IMR-90 (cell line): ENCODE measurements at regions not wholly inside any gene's neighbourhood (a gene's known extent, or its start where the extent isn't known, plus 50 kb on each side); places are given as distances from the start of the nearest gene placed in this dataset.

ENCODE experiments used
- ATAC-seq: fragments of 200-7000 bp; cut with Tn5 transposase; 2 replicates; pipeline ENCODE4 v1.9.1; 2020; ENCODE audit warnings: low read depth, mild to moderate bottlenecking, moderate library complexity
- BruUV-seq: library from RNA; stranded (reverse); fragments of 400-500 nt; replicated peaks from 2 replicates; lab custom pipeline; 2021; lab: Mats Ljungman, UMichigan
- CTCF ChIA-PET: fragments of 300-600 bp; formaldehyde crosslinking; extraction: SDS; loops from one replicate; lab custom pipeline; 2021; ENCODE audit warnings: antibody characterized with exemption; lab: Yijun Ruan, JAX
- POLR2A ChIA-PET: fragments of 300-600 bp; sonication (Branson Sonifier 250); formaldehyde crosslinking; loops from one replicate; lab custom pipeline; 2022; ENCODE audit warnings: antibody characterized with exemption; ENCODE audit not compliant: unreplicated experiment; lab: Charles Lee
- DNase-seq: peaks from one replicate; pipeline ENCODE4 v3.0.0; 2013
- H2AFZ ChIP-seq: replicated peaks from 2 replicates; pipeline ENCODE3; 2013; ENCODE audit warnings: low read length, mild to moderate bottlenecking; ENCODE audit not compliant: poor library complexity
- H2AK5ac ChIP-seq: 2 replicates; pipeline ENCODE4 v1.6.1; 2013; ENCODE audit warnings: low read depth, low read length, inconsistent platforms
- H2AK9ac ChIP-seq: replicated peaks from 2 replicates; pipeline ENCODE3; 2013; ENCODE audit warnings: mild to moderate bottlenecking, low read depth, low read length, moderate library complexity; ENCODE audit not compliant: poor library complexity
- H2BK120ac ChIP-seq: 2 replicates; pipeline ENCODE4 v1.6.1; 2013; ENCODE audit warnings: low read depth, low read length, inconsistent platforms
- H2BK15ac ChIP-seq: 3 replicates; pipeline ENCODE4 v1.6.1; 2013; ENCODE audit warnings: low read depth, low read length, inconsistent platforms
- H2BK20ac ChIP-seq: 2 replicates; pipeline ENCODE4 v1.6.1; 2013; ENCODE audit warnings: low read depth, mild to moderate bottlenecking, inconsistent platforms, low read length, moderate library complexity
- H2BK5ac ChIP-seq: 2 replicates; pipeline ENCODE4 v1.6.1; 2013; ENCODE audit warnings: mild to moderate bottlenecking, low read depth, low read length, inconsistent platforms; ENCODE audit not compliant: poor library complexity, severe bottlenecking
- H3K14ac ChIP-seq: replicated peaks from 2 replicates; pipeline ENCODE4 v1.6.1; 2013; ENCODE audit warnings: low read depth, low read length, inconsistent platforms
- H3K18ac ChIP-seq: 2 replicates; pipeline ENCODE4 v1.6.1; 2013; ENCODE audit warnings: low read depth, low read length, control low read depth
- H3K23ac ChIP-seq: 2 replicates; pipeline ENCODE4 v1.6.1; 2013; ENCODE audit warnings: low read depth, low read length, inconsistent platforms
- H3K27ac ChIP-seq: 2 replicates; pipeline ENCODE4 v1.5.1; 2013; ENCODE audit warnings: mild to moderate bottlenecking, control low read depth, low read length; ENCODE audit not compliant: insufficient read depth
- H3K27me3 ChIP-seq: 2 replicates; pipeline ENCODE4 v1.6.1; 2013; ENCODE audit warnings: low read length; ENCODE audit not compliant: control insufficient read depth, insufficient read depth
- H3K36me3 ChIP-seq: 2 replicates; pipeline ENCODE4 v1.6.1; 2013; ENCODE audit warnings: low read length, mixed read lengths; ENCODE audit not compliant: control insufficient read depth, insufficient read depth
- H3K4ac ChIP-seq: 2 replicates; pipeline ENCODE4 v1.6.1; 2013; ENCODE audit warnings: low read depth, low read length, inconsistent platforms
- H3K4me1 ChIP-seq: 2 replicates; pipeline ENCODE4 v1.6.1; 2013; ENCODE audit warnings: low read length, mixed read lengths; ENCODE audit not compliant: control insufficient read depth, insufficient read depth
- H3K4me2 ChIP-seq: 2 replicates; pipeline ENCODE4 v1.6.1; 2013; ENCODE audit warnings: low read depth, mild to moderate bottlenecking, control low read depth, low read length, moderate library complexity
- H3K4me3 ChIP-seq: 2 replicates; pipeline ENCODE4 v1.5.1; 2013; ENCODE audit warnings: low read depth, mild to moderate bottlenecking, control low read depth, low read length, moderate library complexity; ENCODE audit not compliant: insufficient read depth
- H3K56ac ChIP-seq: 2 replicates; pipeline ENCODE4 v1.6.1; 2013; ENCODE audit warnings: low read length, inconsistent platforms; ENCODE audit not compliant: insufficient read depth; ENCODE audit errors: extremely low read depth
- H3K79me1 ChIP-seq, 2 experiments: 2 replicates each; pipeline ENCODE4 v1.6.1; 2013; ENCODE audit warnings: low read length in 2 of 2, inconsistent platforms in 1 of 2, low read depth in 1 of 2
- H3K9ac ChIP-seq: 2 replicates; pipeline ENCODE4 v1.6.1; 2013; ENCODE audit warnings: low read depth, low read length, control low read depth
- H3K9me1 ChIP-seq: 2 replicates; pipeline ENCODE4 v1.6.1; 2013; ENCODE audit warnings: low read length, inconsistent platforms; ENCODE audit not compliant: insufficient read depth
- H3K9me3 ChIP-seq: 2 replicates; pipeline ENCODE4 v1.6.1; 2013; ENCODE audit warnings: low read length; ENCODE audit not compliant: control insufficient read depth, insufficient read depth
- H4K20me1 ChIP-seq: 2 replicates; pipeline ENCODE4 v1.6.1; 2013; ENCODE audit warnings: low read length, inconsistent platforms; ENCODE audit not compliant: insufficient read depth
- H4K5ac ChIP-seq: 2 replicates; pipeline ENCODE4 v1.6.1; 2013; ENCODE audit warnings: mild to moderate bottlenecking, low read depth, low read length, control low read depth
- H4K8ac ChIP-seq, 2 experiments: 2 replicates each; pipeline ENCODE4 v1.6.1; 2013; ENCODE audit warnings: low read depth in 2 of 2, low read length in 2 of 2, control low read depth in 1 of 2, inconsistent platforms in 1 of 2
- H4K91ac ChIP-seq: 2 replicates; pipeline ENCODE4 v1.6.1; 2013; ENCODE audit warnings: low read depth, low read length, inconsistent platforms; ENCODE audit not compliant: insufficient read depth
- CEBPB ChIP-seq: IDR thresholded peaks from 2 replicates; pipeline ENCODE4 v1.6.1; 2012; ENCODE audit warnings: low read depth, low read length, improper control_type of control experiment
- CHD1 ChIP-seq: IDR thresholded peaks from 2 replicates; pipeline ENCODE4 v1.6.1; 2012; ENCODE audit warnings: low read depth, low read length, improper control_type of control experiment
- MAZ ChIP-seq: IDR thresholded peaks from 2 replicates; pipeline ENCODE4 v1.6.1; 2012; ENCODE audit warnings: low read depth, mild to moderate bottlenecking, low read length, improper control_type of control experiment, moderate library complexity, borderline replicate concordance
- MXI1 ChIP-seq: IDR thresholded peaks from 2 replicates; pipeline ENCODE4 v1.6.1; 2012; ENCODE audit warnings: low read depth, mild to moderate bottlenecking, low read length, moderate library complexity, borderline replicate concordance
- POLR2A ChIP-seq: IDR thresholded peaks from 2 replicates; pipeline ENCODE4 v1.6.1; 2012; ENCODE audit warnings: mild to moderate bottlenecking, low read depth, low read length
- RAD21 ChIP-seq: IDR thresholded peaks from 2 replicates; pipeline ENCODE4 v1.6.1; 2012; ENCODE audit warnings: low read length, improper control_type of control experiment
- RCOR1 ChIP-seq: IDR thresholded peaks from 2 replicates; pipeline ENCODE4 v1.6.1; 2012; ENCODE audit warnings: mild to moderate bottlenecking, low read length, improper control_type of control experiment; ENCODE audit not compliant: insufficient replicate concordance
- RFX5 ChIP-seq: IDR thresholded peaks from 2 replicates; pipeline ENCODE4 v1.8.0; 2012; ENCODE audit warnings: low read depth, mild to moderate bottlenecking, low read length, moderate library complexity
- dilution Hi-C: fragments of 300-500 bp; cut with HindIII; formaldehyde crosslinking; loops from one replicate; pipeline ENCODE4 v1.14.3; 2018; ENCODE audit warnings: low sequenced_read_pairs; ENCODE audit not compliant: unreplicated experiment
- in situ Hi-C: fragments of 300-500 bp; cut with MboI; formaldehyde crosslinking; loops from 3 replicates; pipeline ENCODE4 v1.14.3; 2019; ENCODE audit warnings: low sequenced_read_pairs, inconsistent platforms, mixed read lengths
- intact Hi-C: fragments of 100-400 bp; cut with micrococcal nuclease; formaldehyde crosslinking; loops from 2 replicates; pipeline ENCODE4 v1.10.0; 2022
- TF ChIP-seq, protein P1 (sequence below): conservative IDR thresholded peaks from 2 replicates; pipeline ENCODE4 v1.5.1; 2012; ENCODE audit warnings: mild to moderate bottlenecking, low read depth, low read length, improper control_type of control experiment
- TF ChIP-seq, protein P2 (sequence below): fragments of 150-350 bp; IDR thresholded peaks from 2 replicates; pipeline ENCODE4 v1.6.1; 2016; ENCODE audit warnings: low read depth, mild to moderate bottlenecking, low read length, moderate library complexity, borderline replicate concordance

DNA sequence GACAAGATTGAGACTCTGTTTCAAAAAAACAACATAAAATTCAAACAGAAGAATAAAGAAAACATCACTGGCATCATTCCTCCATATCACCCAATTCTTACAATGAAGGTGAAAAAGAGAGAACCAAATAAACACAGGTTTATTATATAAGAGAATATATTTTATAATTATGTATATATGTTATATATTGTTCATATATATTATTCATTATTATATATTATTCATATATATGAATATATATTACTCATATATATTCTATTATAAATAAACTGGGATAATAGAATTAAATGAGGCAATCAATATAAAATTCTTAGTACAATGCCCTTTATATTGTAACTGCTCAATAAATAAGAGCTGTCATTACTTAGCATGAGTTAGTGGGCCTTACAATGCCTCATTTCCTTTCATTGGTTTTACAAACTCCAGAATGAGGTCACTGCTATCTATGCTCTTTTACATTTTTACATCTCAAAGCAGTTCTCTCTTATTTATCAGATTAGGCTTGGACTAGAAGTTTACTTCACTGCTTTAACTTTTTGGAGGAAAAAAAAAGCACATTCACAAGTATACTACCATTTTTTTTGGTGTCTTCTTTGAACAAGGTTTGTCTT, 135.5 kb upstream of the TTC14 start:
- 0 out of 2 replicates have a peak, but pooled peaks cover 3% of the 10 kb centered on the region for H3K9me3 ChIP-seq
- no peak overlapping the region for H2BK120ac ChIP-seq
- CTCF ChIA-PET, result no interaction called here
- in situ Hi-C loops, result no loop called here
- H2BK20ac ChIP-seq, result no peak overlapping the region
- H4K8ac ChIP-seq, result no peak overlapping the region
- intact Hi-C loops, result no loop called here
- POLR2A ChIA-PET, result no interaction called here
- no peaks in the 10 kb centered on the region for H3K9me1 ChIP-seq
- H4K5ac ChIP-seq, result no peak overlapping the region
- peak; percentile 10 for DNase-seq
- no peaks in the 10 kb centered on the region for H3K36me3 ChIP-seq
- H2AK5ac ChIP-seq, result no peak overlapping the region
- H2AK9ac ChIP-seq, result no peak overlapping the region
- ATAC-seq, result no peak
- H2BK15ac ChIP-seq, result no peak overlapping the region
- no peak overlapping the region for H2AFZ ChIP-seq
- H3K27me3 ChIP-seq, result no peaks in the 10 kb centered on the region
- no peak overlapping the region for H2BK5ac ChIP-seq
- H3K14ac ChIP-seq, result no peak overlapping the region
- no peak overlapping the region for H3K4me3 ChIP-seq
- TF ChIP-seq RAD21 (no peak), CHD1 (no peak), MXI1 (no peak), CEBPB (no peak), RFX5 (no peak), MAZ (no peak), POLR2A (no peak), RCOR1 (no peak)
- TF ChIP-seq, protein P1, sequence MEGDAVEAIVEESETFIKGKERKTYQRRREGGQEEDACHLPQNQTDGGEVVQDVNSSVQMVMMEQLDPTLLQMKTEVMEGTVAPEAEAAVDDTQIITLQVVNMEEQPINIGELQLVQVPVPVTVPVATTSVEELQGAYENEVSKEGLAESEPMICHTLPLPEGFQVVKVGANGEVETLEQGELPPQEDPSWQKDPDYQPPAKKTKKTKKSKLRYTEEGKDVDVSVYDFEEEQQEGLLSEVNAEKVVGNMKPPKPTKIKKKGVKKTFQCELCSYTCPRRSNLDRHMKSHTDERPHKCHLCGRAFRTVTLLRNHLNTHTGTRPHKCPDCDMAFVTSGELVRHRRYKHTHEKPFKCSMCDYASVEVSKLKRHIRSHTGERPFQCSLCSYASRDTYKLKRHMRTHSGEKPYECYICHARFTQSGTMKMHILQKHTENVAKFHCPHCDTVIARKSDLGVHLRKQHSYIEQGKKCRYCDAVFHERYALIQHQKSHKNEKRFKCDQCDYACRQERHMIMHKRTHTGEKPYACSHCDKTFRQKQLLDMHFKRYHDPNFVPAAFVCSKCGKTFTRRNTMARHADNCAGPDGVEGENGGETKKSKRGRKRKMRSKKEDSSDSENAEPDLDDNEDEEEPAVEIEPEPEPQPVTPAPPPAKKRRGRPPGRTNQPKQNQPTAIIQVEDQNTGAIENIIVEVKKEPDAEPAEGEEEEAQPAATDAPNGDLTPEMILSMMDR, result no peak
- TF ChIP-seq, protein P2, sequence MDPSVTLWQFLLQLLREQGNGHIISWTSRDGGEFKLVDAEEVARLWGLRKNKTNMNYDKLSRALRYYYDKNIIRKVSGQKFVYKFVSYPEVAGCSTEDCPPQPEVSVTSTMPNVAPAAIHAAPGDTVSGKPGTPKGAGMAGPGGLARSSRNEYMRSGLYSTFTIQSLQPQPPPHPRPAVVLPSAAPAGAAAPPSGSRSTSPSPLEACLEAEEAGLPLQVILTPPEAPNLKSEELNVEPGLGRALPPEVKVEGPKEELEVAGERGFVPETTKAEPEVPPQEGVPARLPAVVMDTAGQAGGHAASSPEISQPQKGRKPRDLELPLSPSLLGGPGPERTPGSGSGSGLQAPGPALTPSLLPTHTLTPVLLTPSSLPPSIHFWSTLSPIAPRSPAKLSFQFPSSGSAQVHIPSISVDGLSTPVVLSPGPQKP, result no peak
- no peak overlapping the region for H3K4ac ChIP-seq
- H3K4me1 ChIP-seq, result no peaks in the 10 kb centered on the region
- no peak overlapping the region for H3K18ac ChIP-seq
- BruUV-seq, result no TSS peak
- H4K20me1 ChIP-seq, result no peaks in the 10 kb centered on the region
- no peak overlapping the region for H3K56ac ChIP-seq
- no peak overlapping the region for H3K4me2 ChIP-seq
- dilution Hi-C loops, result no loop called here
- no peaks in the 10 kb centered on the region for H3K79me1 ChIP-seq
- H3K9ac ChIP-seq, result no peak overlapping the region
- no peak overlapping the region for H3K23ac ChIP-seq
- H3K27ac ChIP-seq, result no peak overlapping the region
- H4K91ac ChIP-seq, result no peak overlapping the region
